T-helper 2 cell treated with Interferon-gamma antibody and Interleukin-4, amounts not matched to agents 5 μg/mL and 100 μg/mL, for 36 hours (primary cell): ENCODE measurements at regions not wholly inside any gene's neighbourhood (a gene's known extent, or its start where the extent isn't known, plus 50 kb on each side); places are given as distances from the start of the nearest gene placed in this dataset.

Experiments used
- DNase-seq: peaks from one replicate; pipeline ENCODE4 v3.0.0; 2021; ENCODE audit warnings: low spot score
- H3K27ac Mint-ChIP-seq: one replicate; pipeline ENCODE4 v1.8.0; 2021; ENCODE audit warnings: mild to moderate bottlenecking, mixed read lengths
- H3K27me3 Mint-ChIP-seq: one replicate; pipeline ENCODE4 v1.8.0; 2021; ENCODE audit warnings: low read depth, mixed read lengths
- H3K36me3 Mint-ChIP-seq: one replicate; pipeline ENCODE4 v1.8.0; 2021; ENCODE audit warnings: low read depth, mixed read lengths
- H3K4me1 Mint-ChIP-seq: one replicate; pipeline ENCODE4 v1.8.0; 2021; ENCODE audit warnings: low read depth, mixed read lengths
- H3K4me3 Mint-ChIP-seq: one replicate; pipeline ENCODE4 v1.8.0; 2022; ENCODE audit warnings: mild to moderate bottlenecking, moderate library complexity, mixed read lengths
- H3K9me3 Mint-ChIP-seq: one replicate; pipeline ENCODE4 v1.8.0; 2021; ENCODE audit warnings: mixed read lengths

GRCh38 chr13:85900521-85900920, 101.3 kb upstream of the SLITRK6 start:
- Mint-ChIP-seq H3K27me3 (no peaks in the 10 kb centered on the region), H3K4me3 (no peak overlapping the region), H3K9me3 (peaks cover 22% of the 10 kb centered on the region), H3K27ac (no peak overlapping the region), H3K36me3 (no peaks in the 10 kb centered on the region), H3K4me1 (no peaks in the 10 kb centered on the region)
- DNase-seq: no peak

DNA sequence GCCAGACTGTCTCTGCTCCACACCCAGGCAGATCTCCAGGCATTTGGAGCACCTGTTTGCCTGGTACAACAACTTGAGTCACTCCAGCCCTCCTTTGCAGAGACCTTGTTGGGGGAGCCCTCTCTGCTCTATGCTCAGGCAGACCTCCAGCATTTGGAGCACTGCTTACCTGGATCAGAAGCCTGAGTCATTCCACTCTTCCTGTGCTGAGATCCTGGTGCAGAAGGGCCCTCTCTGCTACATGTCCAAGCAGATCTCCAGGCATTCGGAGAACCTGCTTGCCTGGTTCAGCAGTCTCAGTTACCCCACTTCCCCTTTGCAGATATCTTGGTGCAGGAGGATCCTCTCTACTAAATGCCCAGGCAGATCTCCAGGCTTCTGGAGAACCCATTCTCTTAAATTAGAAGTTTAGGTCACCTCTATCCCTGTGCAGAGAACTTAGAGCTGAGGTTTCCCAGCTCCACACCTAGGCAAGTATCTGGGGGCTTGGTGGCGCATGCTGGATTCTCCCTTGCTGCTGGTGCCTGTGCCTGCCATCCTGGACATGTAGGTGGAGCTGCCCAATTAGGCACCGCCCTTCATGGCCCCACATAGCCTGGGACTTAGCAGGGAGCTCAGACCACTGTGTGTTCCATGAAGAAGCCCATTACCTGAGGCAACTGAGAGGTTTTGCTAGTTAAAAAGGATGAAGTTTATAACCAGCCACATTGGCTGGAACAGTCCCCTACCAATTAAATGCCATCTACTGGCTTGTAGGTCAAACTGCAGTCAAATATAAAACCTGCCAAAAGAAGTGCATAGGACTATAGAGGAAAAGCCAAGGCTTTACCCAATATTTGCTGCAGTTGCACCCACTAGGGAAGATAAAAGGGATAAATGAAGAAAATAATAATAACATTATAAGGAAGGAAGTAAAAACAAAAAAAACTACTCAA, 97.6 kb upstream of the SLITRK6 start:
- Mint-ChIP-seq H3K36me3 (no peaks in the 10 kb centered on the region), H3K9me3 (peaks cover 22% of the 10 kb centered on the region), H3K4me3 (no peak overlapping the region), H3K27me3 (no peaks in the 10 kb centered on the region), H3K4me1 (no peaks in the 10 kb centered on the region), H3K27ac (no peak overlapping the region)
- no peak for DNase-seq

GRCh38 chr13:85887406-85887805, 88.2 kb upstream of the SLITRK6 start:
- no peak overlapping the region for H3K27ac Mint-ChIP-seq
- DNase-seq: no peak
- no peaks in the 10 kb centered on the region for H3K27me3 Mint-ChIP-seq
- H3K9me3 Mint-ChIP-seq: peaks cover 9% of the 10 kb centered on the region
- H3K36me3 Mint-ChIP-seq: no peaks in the 10 kb centered on the region
- no peak overlapping the region for H3K4me3 Mint-ChIP-seq
- H3K4me1 Mint-ChIP-seq: no peaks in the 10 kb centered on the region

DNA sequence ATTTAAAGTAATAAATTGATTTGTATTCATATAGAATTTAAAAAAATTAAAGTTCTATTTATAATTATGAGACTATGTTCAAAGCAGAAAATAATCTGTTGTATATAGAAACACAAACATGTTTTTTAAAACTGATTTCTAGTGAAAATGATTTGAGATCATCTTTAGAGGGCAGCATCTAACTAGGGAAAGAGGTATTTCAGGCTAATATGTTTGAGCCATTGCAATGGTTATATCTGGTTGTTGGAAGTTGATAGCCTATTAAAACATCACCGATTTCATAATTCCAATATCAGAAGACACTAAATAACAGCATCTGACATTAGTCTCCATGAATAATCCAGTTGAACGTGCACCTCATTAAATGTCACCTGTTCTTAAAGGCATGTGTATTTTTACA, 79.8 kb upstream of the SLITRK6 start:
- no peak for DNase-seq
- H3K27me3 Mint-ChIP-seq: no peaks in the 10 kb centered on the region
- H3K9me3 Mint-ChIP-seq: peaks cover 12% of the 10 kb centered on the region
- H3K27ac Mint-ChIP-seq: no peak overlapping the region
- no peak overlapping the region for H3K4me3 Mint-ChIP-seq
- H3K36me3 Mint-ChIP-seq: no peaks in the 10 kb centered on the region
- H3K4me1 Mint-ChIP-seq: no peaks in the 10 kb centered on the region

GRCh38 chr13:85864963-85865530, 65.8 kb upstream of the SLITRK6 start:
- Mint-ChIP-seq H3K4me3 (no peak overlapping the region), H3K27me3 (no peaks in the 10 kb centered on the region), H3K9me3 (no peaks in the 10 kb centered on the region), H3K4me1 (no peaks in the 10 kb centered on the region), H3K27ac (no peak overlapping the region), H3K36me3 (no peaks in the 10 kb centered on the region)
- no peak for DNase-seq

- H3K36me3 Mint-ChIP-seq: no peaks in the 10 kb centered on the region
- H3K4me1 Mint-ChIP-seq: no peaks in the 10 kb centered on the region
- no peak overlapping the region for H3K4me3 Mint-ChIP-seq
- H3K27me3 Mint-ChIP-seq: no peaks in the 10 kb centered on the region
- no peak overlapping the region for H3K27ac Mint-ChIP-seq
- peaks cover 13% of the 10 kb centered on the region for H3K9me3 Mint-ChIP-seq
- DNase-seq: no peak
Observed at GRCh38 chr13:85853901-85854663, 54.9 kb upstream of the SLITRK6 start.

DNA sequence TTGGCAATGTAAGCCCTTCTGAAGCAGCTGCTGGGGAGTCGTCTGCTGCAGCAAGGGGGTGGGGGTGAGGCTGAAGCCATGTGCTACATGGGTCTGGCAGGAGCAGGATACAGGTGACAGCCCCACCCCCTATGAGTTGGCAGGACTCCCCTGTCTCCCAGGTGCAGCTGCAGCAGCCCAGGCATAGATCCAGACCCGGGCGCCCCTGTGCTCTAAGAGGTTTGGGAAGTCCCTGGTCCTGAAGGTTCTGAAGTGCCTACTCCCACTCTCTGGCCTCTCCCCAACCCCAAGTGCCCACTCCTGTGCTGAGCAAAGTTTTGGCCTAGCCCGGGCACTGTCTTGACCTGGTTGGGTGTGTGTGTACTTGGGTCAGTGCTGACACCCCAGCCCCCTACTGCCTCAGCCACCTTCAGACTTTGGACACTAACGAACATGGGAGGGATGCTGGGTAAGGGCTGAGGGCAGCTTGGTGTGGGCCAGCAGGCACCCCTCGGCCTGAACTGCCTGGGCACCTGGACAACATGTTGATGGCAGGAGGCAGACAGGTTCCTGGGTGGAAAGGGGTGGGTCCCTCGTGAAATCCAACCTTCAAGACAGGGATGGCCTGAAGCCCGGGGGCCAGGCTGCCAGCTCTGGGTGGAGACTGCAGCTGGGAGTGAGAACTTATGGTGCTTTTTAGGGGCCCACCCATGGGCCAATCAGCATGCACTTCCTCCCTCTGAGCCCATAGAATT, 54.1 kb upstream of the SLITRK6 start:
- Mint-ChIP-seq H3K27ac (no peak overlapping the region), H3K36me3 (no peaks in the 10 kb centered on the region), H3K9me3 (peaks cover 13% of the 10 kb centered on the region), H3K4me1 (no peaks in the 10 kb centered on the region), H3K4me3 (no peak overlapping the region), H3K27me3 (no peaks in the 10 kb centered on the region)
- DNase-seq: no peak
